Peyer's patch (tissue), 4 donors: ENCODE measurements at regions not wholly inside any gene's neighbourhood (a gene's known extent, or its start where the extent isn't known, plus 50 kb on each side); places are given as distances from the start of the nearest gene placed in this dataset.

Experiments used
- DNase-seq, 3 donors: peaks; one replicate each; pipeline ENCODE4 v3.0.0-alpha.2; 2017 to 2019
- H3K27ac ChIP-seq, 4 donors: fragments of 200-600 bp; sonication (generic); one replicate each; pipeline ENCODE4 v1.5.1; 2016 to 2019
- H3K27me3 ChIP-seq, 2 donors: fragments of 200-600 bp; sonication (generic); one replicate each; pipeline ENCODE4 v1.5.1; 2019
- H3K36me3 ChIP-seq, 3 donors: fragments of 200-600 bp; sonication (generic); one replicate each; pipeline ENCODE4 v1.5.1; 2016 to 2019
- H3K4me1 ChIP-seq, 4 donors: fragments of 200-600 bp; sonication (generic); one replicate each; pipeline ENCODE4 v1.5.1; 2016 to 2019
- H3K4me3 ChIP-seq, 4 donors: fragments of 200-600 bp; sonication (generic); 1 replicate in 3 of 4; 2 replicates in 1 of 4; pipeline ENCODE4 v1.5.1; 2016 to 2019; ENCODE audit warnings: mild to moderate bottlenecking in 1 of 4
- H3K9me3 ChIP-seq, 4 donors: fragments of 200-600 bp; sonication (generic); one replicate each; pipeline ENCODE4 v1.5.1; 2016 to 2019; ENCODE audit warnings: mild to moderate bottlenecking in 1 of 4
- CTCF ChIP-seq, 6 experiments: fragments of 450-650 bp in 4 of 6; fragments of 200-600 bp in 2 of 6; sonication (generic) in 1 of 6; IDR thresholded peaks; one replicate each; pipeline ENCODE4 v1.5.1; 2017 to 2019; ENCODE audit warnings: antibody characterized with exemption in 6 of 6, mild to moderate bottlenecking in 3 of 6, moderate library complexity in 1 of 6
- POLR2A ChIP-seq, 2 donors: fragments of 450-650 bp; IDR thresholded peaks; one replicate each; pipeline ENCODE4 v1.5.1; 2017; ENCODE audit warnings: antibody characterized with exemption in 2 of 2, mild to moderate bottlenecking in 2 of 2, moderate library complexity in 2 of 2

GRCh38 chr4:177729681-177730080 lies 287.4 kb upstream of the AGA start:
- no peak for DNase-seq
- no peaks in the 10 kb centered on the region for H3K27me3 ChIP-seq
- H3K36me3 ChIP-seq: no peaks in the 10 kb centered on the region
- no peak overlapping the region for H3K4me3 ChIP-seq
- H3K27ac ChIP-seq: no peak overlapping the region
- no peaks in the 10 kb centered on the region for H3K4me1 ChIP-seq
- H3K9me3 ChIP-seq: no peaks in the 10 kb centered on the region
- no peak for TF ChIP-seq POLR2A (IDR thresholded peaks at IDR 0.05)
- no peak for TF ChIP-seq CTCF (IDR thresholded peaks at IDR 0.05)

- DNase-seq: no peak
- H3K9me3 ChIP-seq: no peaks in the 10 kb centered on the region
- no peaks in the 10 kb centered on the region for H3K27me3 ChIP-seq
- no peaks in the 10 kb centered on the region for H3K36me3 ChIP-seq
- TF ChIP-seq POLR2A (IDR thresholded peaks at IDR 0.05) (no peak), CTCF (IDR thresholded peaks at IDR 0.05) (no peak)
- H3K4me1 ChIP-seq: no peaks in the 10 kb centered on the region
- H3K4me3 ChIP-seq: no peak overlapping the region
- H3K27ac ChIP-seq: no peak overlapping the region
These were observed 295.2 kb upstream of the AGA start for GRCh38 chr4:177737387-177737940.

- no peak overlapping the region for H3K4me3 ChIP-seq
- no peaks in the 10 kb centered on the region for H3K27me3 ChIP-seq
- H3K36me3 ChIP-seq: no peaks in the 10 kb centered on the region
- DNase-seq: no peak
- H3K9me3 ChIP-seq: no peaks in the 10 kb centered on the region
- H3K4me1 ChIP-seq: no peaks in the 10 kb centered on the region
- TF ChIP-seq CTCF (IDR thresholded peaks at IDR 0.05): no peak
- no peak for TF ChIP-seq POLR2A (IDR thresholded peaks at IDR 0.05)
- H3K27ac ChIP-seq: no peak overlapping the region
These were observed 298.3 kb upstream of the AGA start for GRCh38 chr4:177740563-177740962.

GRCh38 chr4:177759729-177760128 lies 317.5 kb upstream of the AGA start:
- TF ChIP-seq POLR2A (IDR thresholded peaks at IDR 0.05): no peak
- no peak for TF ChIP-seq CTCF (IDR thresholded peaks at IDR 0.05)
- Histone ChIP-seq H3K4me3 (no peak overlapping the region), H3K36me3 (no peaks in the 10 kb centered on the region), H3K4me1 (no peaks in the 10 kb centered on the region), H3K9me3 (no peaks in the 10 kb centered on the region), H3K27ac (no peak overlapping the region), H3K27me3 (no peaks in the 10 kb centered on the region)
- DNase-seq: no peak

- Histone ChIP-seq H3K9me3 (no peaks in the 10 kb centered on the region), H3K27ac (no peak overlapping the region), H3K4me1 (no peaks in the 10 kb centered on the region), H3K4me3 (no peak overlapping the region), H3K27me3 (no peaks in the 10 kb centered on the region), H3K36me3 (no peaks in the 10 kb centered on the region)
- no peak for DNase-seq
- TF ChIP-seq CTCF (IDR thresholded peaks at IDR 0.05) (no peak), POLR2A (IDR thresholded peaks at IDR 0.05) (no peak)
These were observed 319.5 kb upstream of the AGA start for GRCh38 chr4:177761692-177762091.

- Histone ChIP-seq H3K9me3 (no peaks in the 10 kb centered on the region), H3K27ac (no peak overlapping the region), H3K4me3 (no peak overlapping the region), H3K27me3 (no peaks in the 10 kb centered on the region), H3K36me3 (no peaks in the 10 kb centered on the region), H3K4me1 (no peaks in the 10 kb centered on the region)
- no peak for DNase-seq
- no peak for TF ChIP-seq CTCF (IDR thresholded peaks at IDR 0.05)
- TF ChIP-seq POLR2A (IDR thresholded peaks at IDR 0.05): no peak
These were observed 326.9 kb upstream of the AGA start for GRCh38 chr4:177769155-177769554.
